HEK293 (cell line): ENCODE measurements at regions not wholly inside any gene's neighbourhood (a gene's known extent, or its start where the extent isn't known, plus 50 kb on each side); places are given as distances from the start of the nearest gene placed in this dataset.

Experiments
- EGR2 ChIP-seq: fragments of 450-650 bp; formaldehyde crosslinking; IDR thresholded peaks from 2 replicates; pipeline ENCODE4 v1.5.1; 2016; ENCODE audit warnings: low read depth, missing biosample characterization, missing genetic modification characterization
- ZNF324 ChIP-seq: fragments of 450-650 bp; formaldehyde crosslinking; IDR thresholded peaks from 2 replicates; pipeline ENCODE4 v1.5.1; 2016; ENCODE audit warnings: missing biosample characterization, missing genetic modification characterization
- ZNF404 ChIP-seq: fragments of 450-650 bp; formaldehyde crosslinking; IDR thresholded peaks from 2 replicates; pipeline ENCODE4 v1.5.1; 2017; ENCODE audit warnings: missing biosample characterization, missing genetic modification characterization
- ZNF473 ChIP-seq: fragments of 450-650 bp; formaldehyde crosslinking; IDR thresholded peaks from 2 replicates; pipeline ENCODE4 v1.5.1; 2017; ENCODE audit warnings: missing biosample characterization, missing genetic modification characterization
- ZNF501 ChIP-seq: fragments of 450-650 bp; formaldehyde crosslinking; IDR thresholded peaks from 2 replicates; pipeline ENCODE4 v1.5.1; 2016; ENCODE audit warnings: missing biosample characterization, missing genetic modification characterization
- ZNF585B ChIP-seq: fragments of 450-650 bp; formaldehyde crosslinking; IDR thresholded peaks from 2 replicates; pipeline ENCODE4 v1.5.1; 2016; ENCODE audit warnings: missing biosample characterization, missing genetic modification characterization
- ZNF629 ChIP-seq: fragments of 450-650 bp; formaldehyde crosslinking; IDR thresholded peaks from 2 replicates; pipeline ENCODE4 v1.5.1; 2017; ENCODE audit warnings: missing biosample characterization, missing genetic modification characterization
- ZNF677 ChIP-seq: fragments of 450-650 bp; IDR thresholded peaks from 2 replicates; pipeline ENCODE4 v1.5.0; 2018; ENCODE audit warnings: missing biosample characterization, mild to moderate bottlenecking, missing genetic modification characterization, moderate library complexity
- ZNF843 ChIP-seq: fragments of 450-650 bp; formaldehyde crosslinking; IDR thresholded peaks from 2 replicates; pipeline ENCODE4 v1.5.1; 2016; ENCODE audit warnings: missing biosample characterization, missing genetic modification characterization
- TF ChIP-seq, protein P1 (sequence below): fragments of 450-650 bp; formaldehyde crosslinking; IDR thresholded peaks from 2 replicates; pipeline ENCODE4 v1.5.1; 2016; ENCODE audit warnings: missing biosample characterization, missing genetic modification characterization

DNA sequence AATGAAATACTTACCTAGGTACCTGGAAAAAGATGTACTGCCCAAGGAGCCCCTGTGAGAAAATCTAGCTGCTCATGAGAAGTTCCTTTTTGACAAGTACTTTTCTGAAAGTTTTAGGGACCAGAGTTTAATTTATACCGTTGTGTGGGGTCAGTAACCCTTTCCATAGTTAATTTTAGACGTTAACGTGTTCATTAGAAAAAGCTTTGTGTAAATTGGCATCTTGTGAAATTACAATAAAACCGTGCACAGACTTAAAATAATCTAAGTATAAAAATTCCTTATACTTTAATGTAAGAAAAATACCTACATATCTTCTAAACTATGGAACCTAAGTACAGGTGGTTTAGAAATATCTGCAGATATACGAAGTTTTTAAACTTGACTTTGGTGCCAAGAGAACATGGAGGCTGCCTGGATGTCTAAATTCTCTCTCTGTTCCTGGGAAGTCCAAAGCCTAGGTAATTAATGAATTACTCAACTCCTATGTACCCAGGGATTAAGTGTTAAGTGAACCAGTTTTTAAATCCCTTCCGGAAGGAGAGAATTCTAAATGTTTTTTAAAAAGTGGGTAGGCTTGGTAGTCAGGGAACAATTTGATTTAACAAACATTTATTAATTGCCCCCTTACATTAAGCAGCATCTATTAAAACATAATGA lies 50.2 kb upstream of the PDX1 start (continued):
- TF ChIP-seq ZNF585B (tag by site-specific recombination) (no peak), ZNF501 (no peak), ZNF629 (no peak), ZNF473 (tag by site-specific recombination) (no peak), EGR2 (no peak), ZNF324 (tag by site-specific recombination) (no peak), ZNF404 (tag by site-specific recombination) (no peak), ZNF843 (no peak), ZNF677 (no peak)
- TF ChIP-seq, protein P1, sequence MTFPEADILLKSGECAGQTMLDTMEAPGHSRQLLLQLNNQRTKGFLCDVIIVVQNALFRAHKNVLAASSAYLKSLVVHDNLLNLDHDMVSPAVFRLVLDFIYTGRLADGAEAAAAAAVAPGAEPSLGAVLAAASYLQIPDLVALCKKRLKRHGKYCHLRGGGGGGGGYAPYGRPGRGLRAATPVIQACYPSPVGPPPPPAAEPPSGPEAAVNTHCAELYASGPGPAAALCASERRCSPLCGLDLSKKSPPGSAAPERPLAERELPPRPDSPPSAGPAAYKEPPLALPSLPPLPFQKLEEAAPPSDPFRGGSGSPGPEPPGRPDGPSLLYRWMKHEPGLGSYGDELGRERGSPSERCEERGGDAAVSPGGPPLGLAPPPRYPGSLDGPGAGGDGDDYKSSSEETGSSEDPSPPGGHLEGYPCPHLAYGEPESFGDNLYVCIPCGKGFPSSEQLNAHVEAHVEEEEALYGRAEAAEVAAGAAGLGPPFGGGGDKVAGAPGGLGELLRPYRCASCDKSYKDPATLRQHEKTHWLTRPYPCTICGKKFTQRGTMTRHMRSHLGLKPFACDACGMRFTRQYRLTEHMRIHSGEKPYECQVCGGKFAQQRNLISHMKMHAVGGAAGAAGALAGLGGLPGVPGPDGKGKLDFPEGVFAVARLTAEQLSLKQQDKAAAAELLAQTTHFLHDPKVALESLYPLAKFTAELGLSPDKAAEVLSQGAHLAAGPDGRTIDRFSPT: no peak
